HepG2 (cell line): ENCODE measurements at regions not wholly inside any gene's neighbourhood (a gene's known extent, or its start where the extent isn't known, plus 50 kb on each side); places are given as distances from the start of the nearest gene placed in this dataset.
"Not testable (repeated sequence)": the region's sequence is repeated elsewhere in the genome, so short reads cannot be mapped to it uniquely, and the experiment has no call there.

Experiments
- ATAC-seq: fragments of 200-7000 bp; cut with Tn5 transposase; 3 replicates; pipeline ENCODE4 v1.9.1; 2020; ENCODE audit warnings: mild to moderate bottlenecking, moderate library complexity
- BruUV-seq: library from RNA; stranded (reverse); fragments of 400-500 nt; replicated peaks from 2 replicates; lab custom pipeline; 2021; lab: Mats Ljungman, UMichigan
- CTCF ChIA-PET: fragments of 300-600 bp; formaldehyde crosslinking; extraction: SDS; loops from one replicate; lab custom pipeline; 2021; ENCODE audit warnings: low total read pairs, inconsistent platforms, low intra/inter-chr PET ratio; lab: Yijun Ruan, JAX
- POLR2A ChIA-PET: fragments of 350-600 bp; sonication (Branson Sonifier 250); formaldehyde crosslinking; loops from one replicate; lab custom pipeline; 2020; ENCODE audit warnings: antibody characterized with exemption, inconsistent platforms; lab: Yijun Ruan, JAX
- DNase-seq: peaks from one replicate; pipeline ENCODE4 v3.0.0-alpha.2; 2015; ENCODE audit warnings: low spot score
- FAIRE-seq: peaks from 3 replicates; lab custom pipeline; 2011; peaks lifted over from hg19 to GRCh38; lab: Jason Lieb, UNC
- H2AFZ ChIP-seq: one replicate; pipeline ENCODE4 v1.6.1; 2011; ENCODE audit warnings: low read length, inconsistent platforms
- H3K27ac ChIP-seq: fragments of 300-600 bp; 3 replicates; pipeline ENCODE4 v1.8.0; 2011; ENCODE audit warnings: mixed run types, mild to moderate bottlenecking, mixed read lengths, low read length, inconsistent platforms; ENCODE audit not compliant: insufficient read depth; ENCODE audit errors: extremely low read length
- H3K27me3 ChIP-seq, 2 experiments: fragments of 200-600 bp in 1 of 2; 2 replicates in 1 of 2; 3 replicates in 1 of 2; pipeline versions ENCODE4 v1.6.0 to v1.8.0; 2011; ENCODE audit warnings: low read length in 2 of 2, mild to moderate bottlenecking in 2 of 2, moderate library complexity in 2 of 2, inconsistent platforms in 1 of 2; ENCODE audit not compliant: insufficient read depth in 2 of 2, control insufficient read depth in 1 of 2
- H3K36me3 ChIP-seq, 2 experiments: fragments of 200-600 bp in 1 of 2; replicated peaks in 1 of 2; 2 replicates in 1 of 2; 3 replicates in 1 of 2; pipeline versions ENCODE4 v1.5.1 to v1.8.0; 2011; ENCODE audit warnings: low read length in 2 of 2, inconsistent platforms in 1 of 2; ENCODE audit not compliant: insufficient read depth in 2 of 2, control insufficient read depth in 1 of 2
- H3K4me1 ChIP-seq: 2 replicates; pipeline ENCODE4 v1.5.1; 2012; ENCODE audit warnings: low read length, inconsistent platforms; ENCODE audit not compliant: insufficient read depth
- H3K4me2 ChIP-seq: 2 replicates; pipeline ENCODE4 v1.6.0; 2011; ENCODE audit warnings: low read depth, low read length, inconsistent platforms
- H3K4me3 ChIP-seq, 3 experiments: fragments of 200-600 bp in 1 of 3; sonication (generic), shearing (Covaris generic) in 1 of 3; replicated peaks in 1 of 3; 2 replicates each; pipeline ENCODE4 v1.5.1; 2011 to 2016; ENCODE audit warnings: low read length in 3 of 3, inconsistent platforms in 2 of 3, low read depth in 2 of 3, mild to moderate bottlenecking in 2 of 3, control low read depth in 1 of 3, mixed read lengths in 1 of 3; ENCODE audit not compliant: insufficient read depth in 1 of 3
- H3K79me2 ChIP-seq: one replicate; pipeline ENCODE4 v1.6.1; 2011; ENCODE audit warnings: low read length, inconsistent platforms; ENCODE audit not compliant: insufficient read depth
- H3K9ac ChIP-seq: 2 replicates; pipeline ENCODE4 v1.6.0; 2011; ENCODE audit warnings: mild to moderate bottlenecking, low read depth, low read length, inconsistent platforms; ENCODE audit not compliant: insufficient read depth
- H3K9me3 ChIP-seq: 2 replicates; pipeline ENCODE4 v1.5.1; 2012; ENCODE audit warnings: mild to moderate bottlenecking, low read length
- H4K20me1 ChIP-seq: 2 replicates; pipeline ENCODE4 v1.6.0; 2011; ENCODE audit warnings: inconsistent platforms, mild to moderate bottlenecking, low read length, moderate library complexity; ENCODE audit not compliant: insufficient read depth
- ATF7 ChIP-seq, 2 experiments: fragments of 450-650 bp in 1 of 2; sonication (generic) in 1 of 2; formaldehyde crosslinking in 1 of 2; IDR thresholded peaks; 2 replicates each; pipeline versions ENCODE4 v1.4.0 to v1.6.1; 2016 to 2020; ENCODE audit warnings: antibody characterized with exemption in 1 of 2, mild to moderate bottlenecking in 1 of 2, missing genetic modification reagents in 1 of 2
- CREB1 ChIP-seq, 2 experiments: fragments of 450-650 bp in 1 of 2; IDR thresholded peaks; 2 replicates each; pipeline ENCODE4 v1.6.1; 2016 to 2017; ENCODE audit warnings: control low read depth in 1 of 2, mild to moderate bottlenecking in 1 of 2, missing compliant biosample characterization in 1 of 2, missing genetic modification characterization in 1 of 2
- HES4 ChIP-seq: sonication (generic); formaldehyde crosslinking; IDR thresholded peaks from 2 replicates; pipeline ENCODE4 v1.9.0; 2021; ENCODE audit warnings: mild to moderate bottlenecking, missing genetic modification reagents, borderline replicate concordance
- WGBS: methylation state at CpG from one replicate; pipeline ENCODE4 v1.1.6; 2017; ENCODE audit warnings: low lambda C conversion rate; 5-methylcytosine and 5-hydroxymethylcytosine counted together
- in situ Hi-C: cut with HindIII; loops from 2 replicates; pipeline ENCODE4 v1.10.0; 2017; ENCODE audit warnings: low pct_unique_long_range_greater_than_20kb; ENCODE audit not compliant: extremely low pct_ligation_motif_present
- intact Hi-C: fragments of 100-400 bp; cut with micrococcal nuclease; formaldehyde crosslinking; loops from one replicate; pipeline ENCODE4 v1.10.0; 2022; ENCODE audit not compliant: unreplicated experiment

GRCh38 chr2:89764571-89765360 is 1073.3 kb downstream of the RPIA start:
- DNase-seq; H4K20me1 ChIP-seq; H2AFZ ChIP-seq; H3K79me2 ChIP-seq; H3K4me2 ChIP-seq; BruUV-seq; intact Hi-C loops; POLR2A ChIA-PET; H3K4me1 ChIP-seq; H3K9ac ChIP-seq; in situ Hi-C loops; H3K4me3 ChIP-seq; FAIRE-seq; H3K36me3 ChIP-seq; CTCF ChIA-PET; H3K9me3 ChIP-seq; ATAC-seq; H3K27ac ChIP-seq; TF ChIP-seq CREB1, ATF7 (CRISPR knock-in tag; IDR thresholded peaks at IDR 0.05): not testable (repeated sequence)
- 41% methylated on average over 20 of the region's 20 CpGs for WGBS
- H3K27me3 ChIP-seq: peaks cover 0 to 27% of the 10 kb centered on the region in 2 experiments; a peak in 3 of 5 replicates
- TF ChIP-seq CREB1 (IDR thresholded peaks at IDR 0.05) (peak; percentile 64), HES4 (CRISPR knock-in tag) (0 out of 2 replicates have a peak, but pooled peaks have one; percentile 7), ATF7 (IDR thresholded peaks at IDR 0.05) (peak; percentile 84)

- H3K4me2 ChIP-seq, POLR2A ChIA-PET, H3K27ac ChIP-seq, FAIRE-seq, H4K20me1 ChIP-seq, CTCF ChIA-PET, H3K36me3 ChIP-seq, H3K4me3 ChIP-seq, H3K79me2 ChIP-seq, intact Hi-C loops, H3K9me3 ChIP-seq, DNase-seq, in situ Hi-C loops, BruUV-seq, H3K4me1 ChIP-seq, H2AFZ ChIP-seq, H3K9ac ChIP-seq, ATAC-seq: not testable (repeated sequence)
- H3K27me3 ChIP-seq: peaks cover 0 to 27% of the 10 kb centered on the region in 2 experiments; a peak in 3 of 5 replicates
- 30% methylated on average over 5 of the region's 5 CpGs for WGBS
Observed at GRCh38 chr2:89765361-89765718, 1073.9 kb downstream of the RPIA start.

GRCh38 chr2:89766141-89766990 is 1074.9 kb downstream of the RPIA start:
- POLR2A ChIA-PET, H3K4me1 ChIP-seq, DNase-seq: not testable (repeated sequence)

More at GRCh38 chr2:89766141-89766990, 1074.9 kb downstream of the RPIA start:
- H3K4me2 ChIP-seq, H4K20me1 ChIP-seq, H3K27ac ChIP-seq, H3K9ac ChIP-seq, intact Hi-C loops, H3K36me3 ChIP-seq, in situ Hi-C loops, ATAC-seq, H3K9me3 ChIP-seq, BruUV-seq, H3K4me3 ChIP-seq, FAIRE-seq, H2AFZ ChIP-seq, CTCF ChIA-PET, H3K79me2 ChIP-seq: not testable (repeated sequence)
- WGBS: 28% methylated on average over 19 of the region's 19 CpGs
- peaks cover 0 to 27% of the 10 kb centered on the region in 2 experiments; a peak in 3 of 5 replicates for H3K27me3 ChIP-seq
